ENCODE measurements at regions not wholly inside any gene's neighbourhood (a gene's known extent, or its start where the extent isn't known, plus 50 kb on each side); places are given as distances from the start of the nearest gene placed in this dataset.
"Not testable (repeated sequence)": the region's sequence is repeated elsewhere in the genome, so short reads cannot be mapped to it uniquely, and the experiment has no call there.

DNA sequence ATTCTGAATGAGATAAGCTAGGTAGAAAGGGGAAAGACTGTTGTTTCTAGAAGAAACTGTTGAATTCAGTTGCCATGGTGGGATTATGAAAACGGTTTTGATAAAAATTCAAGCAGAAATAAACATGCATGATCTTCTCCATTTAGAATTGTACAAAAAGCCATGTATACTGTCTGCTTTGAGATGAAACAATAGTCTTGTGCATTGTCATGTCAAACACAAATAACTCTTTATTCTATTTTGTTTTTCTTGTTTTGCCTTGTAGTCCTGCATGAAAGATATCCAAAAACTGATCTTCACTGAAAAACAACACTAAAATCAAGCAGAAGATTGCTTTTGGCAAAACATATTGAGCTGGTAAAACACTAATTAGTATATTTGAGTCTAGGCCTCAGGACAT lies 659.9 kb downstream of the LTN1 start:
- no peak for DNase-seq

DNA sequence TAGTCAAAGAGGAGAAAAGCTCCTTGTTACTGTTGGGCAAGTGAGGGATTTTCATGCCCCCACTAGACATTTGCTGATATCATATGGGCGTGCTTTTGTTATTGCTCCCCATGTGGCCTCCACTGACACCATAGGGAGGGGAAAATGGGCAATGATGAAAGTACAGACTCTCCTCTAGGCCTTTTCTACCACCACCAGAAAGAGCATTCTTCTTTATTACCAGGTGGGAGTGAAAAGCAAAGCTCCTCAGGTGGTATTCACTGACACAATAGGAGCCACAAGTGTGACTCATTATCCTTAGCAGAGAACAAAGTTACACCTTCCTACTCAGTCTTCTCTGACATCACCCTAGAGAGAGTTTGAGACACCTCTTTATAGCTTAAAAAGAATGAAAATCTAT lies 667.1 kb downstream of the LTN1 start:
- DNase-seq = no peak

- no peak for DNase-seq
Measured at GRCh38 chr21:28324690-28325089, 668.0 kb downstream of the LTN1 start.

DNA sequence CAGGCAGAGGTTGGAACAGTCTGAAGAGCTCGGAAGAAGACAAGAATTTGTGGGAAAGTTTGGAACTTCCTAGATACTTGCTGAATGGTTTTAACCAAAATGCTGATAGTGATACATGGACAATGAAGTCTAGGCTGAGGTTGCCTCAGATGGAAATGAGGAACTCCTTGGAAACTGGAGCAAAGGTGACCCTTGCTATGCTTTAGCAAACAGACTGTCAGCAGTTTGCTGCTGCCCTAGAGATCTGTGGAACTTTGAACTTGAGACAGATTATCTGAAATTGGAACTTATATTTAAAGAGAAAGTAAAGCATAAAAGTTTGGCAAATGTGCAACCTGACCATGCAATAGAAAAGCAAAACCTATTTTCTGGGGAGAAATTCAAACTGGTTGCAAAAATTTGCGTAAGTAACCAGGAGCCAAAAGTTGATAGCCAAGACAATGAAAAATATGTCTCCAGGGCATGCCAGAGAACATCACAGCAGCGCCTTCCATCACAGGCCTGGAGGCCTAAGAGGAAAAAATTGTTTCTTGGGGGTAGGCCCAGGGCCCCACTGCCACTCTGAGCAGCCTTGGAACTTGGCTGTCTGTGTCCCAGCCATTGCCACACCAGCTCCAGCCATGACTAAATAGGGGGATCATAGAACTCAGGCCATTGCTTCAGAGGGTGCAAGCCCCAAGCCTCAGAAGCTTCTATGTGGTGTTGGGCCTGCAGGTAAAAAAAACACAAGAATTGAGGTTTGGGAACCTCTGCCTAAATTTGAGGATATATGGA lies 675.3 kb downstream of the LTN1 start:
- no peak for DNase-seq

DNA sequence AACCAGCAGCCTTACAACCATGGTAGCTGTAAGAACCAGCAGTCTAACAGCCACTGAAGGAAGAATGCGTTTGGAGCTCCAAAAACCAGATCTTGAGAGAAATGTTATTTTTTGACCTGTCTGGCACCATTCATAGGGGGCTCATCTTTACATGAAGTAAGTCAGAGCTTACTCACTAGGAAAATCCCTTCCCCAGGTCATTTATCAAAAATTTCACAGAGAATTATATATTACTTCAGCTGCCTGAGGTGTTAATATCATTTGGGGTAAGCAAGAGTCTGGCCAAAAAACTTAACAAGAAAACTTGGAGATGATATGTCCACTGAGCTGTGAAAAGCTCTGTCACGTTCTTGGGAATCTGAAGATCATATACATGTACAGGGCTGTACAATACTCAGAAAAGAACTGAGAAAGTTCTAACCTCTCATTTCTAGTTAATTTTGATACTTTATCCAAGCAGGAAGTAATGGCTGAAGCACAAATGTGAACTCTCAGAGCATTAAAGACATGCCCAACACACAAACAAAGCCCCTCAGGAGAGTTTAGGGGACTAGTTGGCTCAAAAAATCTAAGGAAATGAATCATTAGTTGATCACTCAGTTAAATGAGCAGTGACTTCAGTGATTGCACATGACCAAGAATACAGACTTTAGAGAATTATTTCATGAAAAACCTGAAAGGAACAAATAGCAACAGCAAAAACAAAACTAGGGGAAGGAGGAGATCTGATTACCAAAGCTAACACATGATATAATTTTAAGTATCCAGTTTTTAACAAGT lies 681.1 kb downstream of the LTN1 start:
- no peak for DNase-seq

GRCh38 chr21:28310711-28311110 lies 682.0 kb downstream of the LTN1 start:
- no peak for DNase-seq

GRCh38 chr21:28310171-28310685 lies 682.4 kb downstream of the LTN1 start:
- DNase-seq = no peak

DNA sequence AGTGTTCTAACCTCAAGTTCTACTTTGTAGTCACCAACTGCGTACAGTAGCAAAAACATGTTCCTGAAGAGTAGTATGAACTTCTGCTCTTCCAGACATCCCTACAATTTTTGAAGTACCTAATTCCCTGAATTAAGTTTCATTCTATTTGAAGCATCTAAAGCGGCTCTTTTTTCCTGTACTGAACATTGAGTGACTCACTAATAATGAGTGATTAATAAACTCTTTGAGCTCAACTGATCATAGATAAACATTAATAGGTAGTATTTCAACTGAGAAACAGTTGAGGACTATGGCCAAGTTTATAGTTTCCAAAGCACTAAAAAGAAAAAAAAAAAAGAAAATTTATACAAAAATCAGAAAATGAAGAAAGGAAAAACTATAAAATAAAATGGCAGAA lies 683.1 kb downstream of the LTN1 start:
- no peak for DNase-seq

GRCh38 chr21:28308516-28308915 lies 684.2 kb downstream of the LTN1 start:
- no peak for DNase-seq

DNA sequence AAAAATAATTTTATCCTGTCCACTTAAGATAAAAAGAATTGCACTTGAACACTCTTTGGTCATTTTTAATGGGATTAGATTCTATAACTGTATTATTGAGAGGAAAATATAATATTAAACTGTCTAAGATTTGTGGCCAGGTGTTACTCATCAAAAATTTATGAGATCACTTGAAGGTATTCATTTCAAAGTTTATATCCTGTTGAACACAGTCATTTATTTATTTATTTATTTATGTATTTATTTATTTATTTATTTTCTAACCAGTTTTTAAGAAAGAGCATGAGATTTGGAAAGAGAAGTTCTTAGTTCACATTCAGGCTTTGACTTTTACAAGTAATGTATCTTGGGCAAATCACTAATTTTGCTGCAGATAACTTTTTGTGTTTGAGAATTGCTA lies 692.7 kb downstream of the LTN1 start:
- DNase-seq = no peak

GRCh38 chr21:28298251-28298672 lies 694.4 kb downstream of the LTN1 start:
- no peak for DNase-seq

DNA sequence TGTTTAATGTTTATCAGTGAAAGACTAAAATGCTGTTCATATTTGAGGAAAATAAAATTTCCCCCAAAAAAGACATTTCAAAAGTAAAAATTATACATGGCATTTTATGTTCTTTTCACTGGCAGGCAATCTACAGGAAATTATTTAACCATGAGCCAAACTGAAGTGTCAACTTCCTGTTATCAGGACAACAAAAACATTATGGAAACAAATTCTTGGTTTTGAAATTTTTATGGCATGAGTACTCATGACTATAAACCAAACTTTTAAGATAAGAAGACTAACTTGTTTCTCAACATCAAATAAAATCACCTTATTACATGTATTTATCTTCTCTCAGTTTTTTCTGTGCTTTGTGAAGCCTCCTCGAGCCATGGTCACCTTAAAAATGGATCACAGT lies 698.6 kb downstream of the LTN1 start:
- no peak for DNase-seq

- no peak for DNase-seq
Measured at GRCh38 chr21:28283641-28284490, 708.8 kb downstream of the LTN1 start.

DNA sequence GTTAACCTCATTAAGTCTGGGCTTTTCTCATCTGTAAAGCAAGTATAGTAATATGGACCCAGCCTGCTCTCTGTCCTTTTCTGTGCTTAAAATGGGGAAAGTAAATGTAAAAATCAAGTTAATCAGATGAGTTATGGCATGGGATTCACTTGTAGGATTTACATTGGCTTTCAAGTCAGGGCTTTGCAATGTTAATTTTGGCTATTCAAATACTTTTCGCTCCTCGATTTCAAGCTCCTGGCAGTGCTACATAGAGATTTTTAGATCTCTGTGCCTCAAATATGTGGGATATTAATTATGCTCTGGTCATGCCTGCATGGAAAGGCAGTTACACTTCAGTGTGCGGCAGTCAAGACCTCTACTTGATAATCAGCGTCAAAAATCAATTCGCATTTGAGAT lies 709.8 kb downstream of the LTN1 start:
- no peak for DNase-seq

- not testable (repeated sequence) for DNase-seq
Measured at GRCh38 chr21:28281357-28281756, 711.3 kb downstream of the LTN1 start.

DNA sequence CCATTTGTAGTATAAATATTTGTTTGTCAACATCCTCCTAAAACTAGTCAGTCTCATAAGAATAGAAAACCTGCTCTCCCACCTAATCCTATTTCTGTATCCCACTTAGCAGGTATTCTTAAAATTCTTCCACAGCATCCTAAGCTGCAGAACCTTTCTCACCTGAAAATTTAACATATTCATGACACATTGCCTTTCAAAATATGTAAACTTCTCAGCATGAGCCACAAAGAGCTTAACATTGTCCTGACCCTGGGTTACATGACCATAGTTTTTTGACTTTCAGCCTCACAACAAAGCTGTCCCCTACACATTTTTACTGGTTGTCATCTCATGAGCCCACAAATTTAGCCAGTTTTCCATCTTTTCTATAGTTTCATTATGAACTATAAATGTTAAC lies 712.1 kb downstream of the LTN1 start:
- DNase-seq = no peak

DNA sequence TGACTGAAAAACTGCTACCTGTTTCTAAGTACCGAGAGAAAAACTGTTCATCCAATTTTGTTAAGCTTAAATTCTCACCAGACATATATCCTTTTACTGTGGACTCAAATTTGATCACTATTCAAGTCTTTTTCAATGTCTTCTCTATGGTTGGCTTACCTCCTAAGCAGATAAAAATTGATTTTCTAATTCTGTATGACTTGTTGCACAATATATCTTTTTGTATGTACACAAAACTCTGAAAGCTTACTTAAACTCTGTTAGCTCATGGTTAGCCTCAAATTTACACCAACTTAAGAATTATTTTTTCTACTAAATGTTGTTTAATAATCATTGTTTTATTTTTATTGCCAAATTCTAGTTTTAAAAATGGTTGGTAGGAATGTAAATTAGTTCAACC lies 715.4 kb downstream of the LTN1 start:
- no peak for DNase-seq

- DNase-seq = no peak
Measured at GRCh38 chr21:28272272-28272992, 720.2 kb downstream of the LTN1 start.

DNA sequence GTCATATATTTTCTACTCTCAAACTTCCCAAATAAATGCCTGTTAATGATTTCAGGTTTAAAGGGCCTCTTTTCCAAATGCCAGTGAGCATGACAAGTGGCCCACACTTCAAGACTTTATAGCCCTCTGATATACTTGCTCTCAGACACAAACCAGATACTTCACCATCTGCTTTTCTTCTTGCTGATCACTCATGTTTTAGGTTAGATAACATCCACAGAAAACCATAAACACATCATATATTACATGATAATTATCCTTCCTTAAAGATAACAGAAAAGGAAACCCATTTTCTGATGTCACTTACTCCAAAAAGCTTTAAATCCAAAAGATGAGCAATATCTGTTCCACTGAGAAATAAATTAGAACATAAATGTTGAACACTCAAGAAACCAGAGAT lies 723.5 kb downstream of the LTN1 start:
- DNase-seq = no peak

DNA sequence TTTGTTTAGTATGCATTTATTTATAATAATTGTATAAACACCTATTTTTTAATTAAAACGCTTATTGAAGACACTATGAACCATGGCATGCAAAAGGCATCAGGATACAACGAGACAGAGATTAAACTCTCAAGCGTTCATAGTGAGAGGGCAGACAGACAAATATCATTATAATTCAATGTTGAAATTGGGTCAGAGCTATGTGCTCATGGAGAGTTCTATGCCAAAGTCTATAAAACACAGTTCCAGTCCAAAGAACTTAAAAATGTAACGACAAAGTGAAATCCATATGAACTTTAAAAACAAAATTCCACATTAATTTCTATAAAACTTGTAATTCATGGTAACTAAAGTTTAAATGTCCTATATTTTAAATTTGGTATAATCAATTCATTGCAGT lies 724.0 kb downstream of the LTN1 start:
- DNase-seq = no peak

DNA sequence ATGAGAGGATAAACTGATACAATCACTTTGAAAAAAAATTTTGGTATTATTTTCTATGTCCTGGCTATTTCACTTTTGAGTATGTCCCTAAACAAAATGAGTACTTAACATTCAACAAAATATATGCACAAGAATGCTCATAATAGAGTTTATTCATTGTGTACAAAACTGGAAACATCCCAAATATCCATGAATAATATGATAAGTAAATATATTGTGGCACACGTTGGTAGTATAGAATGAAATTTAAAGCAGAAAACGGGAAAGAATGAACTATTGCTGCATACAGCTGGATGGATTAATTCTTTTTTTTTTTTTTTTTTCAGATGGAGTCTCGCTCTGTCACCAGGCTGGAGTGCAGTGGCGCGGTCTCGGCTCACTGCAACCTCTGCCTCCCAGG lies 725.2 kb downstream of the LTN1 start:
- no peak for DNase-seq

DNA sequence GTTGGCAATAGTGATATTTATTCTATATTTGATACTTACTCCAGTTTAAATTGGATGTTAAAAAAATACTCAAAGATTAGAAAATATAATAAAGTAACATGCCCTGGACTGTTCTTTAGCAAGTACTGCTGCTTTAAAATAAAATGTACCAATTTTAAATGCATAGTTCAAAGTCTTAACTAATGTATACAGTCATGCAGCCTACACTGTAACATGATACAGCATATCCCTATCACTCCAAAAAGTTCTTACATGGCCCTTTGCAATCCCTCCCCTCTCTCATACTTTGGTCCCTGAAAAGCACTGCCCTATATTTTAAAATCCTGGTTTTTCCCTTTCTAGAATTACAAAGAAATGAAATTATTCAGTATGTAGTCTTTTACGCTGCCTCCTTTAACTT lies 726.6 kb downstream of the LTN1 start:
- DNase-seq = no peak

DNA sequence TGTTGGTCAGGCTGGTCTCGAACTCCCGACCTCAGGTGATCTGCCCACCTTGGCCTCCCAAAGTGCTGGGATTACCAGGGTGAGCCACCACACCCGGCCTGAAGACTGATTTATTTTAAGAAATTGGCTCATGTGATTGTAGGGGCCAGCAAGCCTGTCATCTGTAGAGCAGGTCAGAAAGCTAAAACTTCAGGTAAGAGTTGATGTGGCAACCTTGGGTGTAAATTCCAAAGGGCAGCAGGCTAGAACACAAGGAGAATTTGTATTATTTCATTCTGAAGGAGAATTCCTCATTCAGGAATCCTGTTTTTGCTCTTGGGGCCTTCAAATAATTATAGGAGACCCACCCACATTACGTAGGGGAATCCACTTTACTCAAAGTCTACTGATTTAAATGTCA lies 728.7 kb downstream of the LTN1 start:
- no peak for DNase-seq
